ENCODE measurements at regions not wholly inside any gene's neighbourhood (a gene's known extent, or its start where the extent isn't known, plus 50 kb on each side); places are given as distances from the start of the nearest gene placed in this dataset.
"Not testable (repeated sequence)": the region's sequence is repeated elsewhere in the genome, so short reads cannot be mapped to it uniquely, and the experiment has no call there.

- no peak for DNase-seq
Measured at GRCh38 chr18:42334931-42335330, 379.9 kb downstream of the PIK3C3 start.

GRCh38 chr18:42336139-42336538 lies 381.1 kb downstream of the PIK3C3 start:
- no peak for DNase-seq

DNA sequence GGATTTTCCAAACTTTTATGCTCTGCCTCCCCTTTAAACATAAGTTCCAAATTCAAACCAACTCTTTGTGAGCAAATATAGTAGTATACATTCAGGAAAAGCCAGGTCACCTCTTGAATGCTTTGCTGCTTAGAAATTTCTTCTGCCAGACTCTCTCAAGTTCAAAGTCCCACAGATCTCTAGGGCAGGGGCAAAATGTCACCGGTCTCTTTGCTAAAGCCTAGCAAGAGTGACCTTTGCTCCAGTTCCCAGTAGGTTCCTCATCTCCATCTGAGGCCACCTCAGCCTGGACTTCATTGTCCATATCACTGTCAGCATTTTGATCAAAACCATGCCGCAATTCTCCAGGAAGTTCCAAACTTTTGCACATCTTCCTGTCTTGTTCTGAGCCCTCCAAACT lies 382.3 kb downstream of the PIK3C3 start:
- not testable (repeated sequence) for DNase-seq

GRCh38 chr18:42338683-42339082 lies 383.6 kb downstream of the PIK3C3 start:
- DNase-seq: no peak

GRCh38 chr18:42339372-42339771 lies 384.3 kb downstream of the PIK3C3 start:
- DNase-seq: no peak

DNA sequence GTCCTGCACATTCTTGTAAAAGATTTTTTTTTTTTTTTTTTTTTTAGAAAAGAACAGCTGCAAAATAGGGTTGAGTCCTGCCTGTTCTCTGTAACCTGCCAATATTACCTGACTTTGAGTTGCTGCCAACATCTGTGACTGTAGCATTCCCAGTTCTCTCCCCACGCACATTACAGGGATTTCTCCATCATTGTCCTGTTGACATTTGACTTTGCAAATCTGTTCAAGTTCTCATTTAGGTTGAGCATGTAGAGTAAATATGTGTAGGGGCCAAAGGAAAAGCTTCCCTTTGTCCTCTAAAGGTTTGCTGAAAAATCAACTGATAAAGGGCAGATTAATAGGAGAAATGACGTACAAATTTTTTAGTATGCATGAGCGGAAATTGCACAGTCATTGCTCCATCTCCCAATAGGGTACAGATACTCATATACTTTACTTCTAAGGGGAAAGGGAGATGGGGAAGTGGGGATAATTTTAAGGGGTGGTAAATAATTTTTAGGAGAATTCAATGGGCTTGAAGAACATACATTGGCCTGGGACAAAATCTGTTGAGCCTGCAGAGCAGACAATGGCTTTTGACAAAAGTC lies 385.5 kb downstream of the PIK3C3 start:
- no peak for DNase-seq

DNA sequence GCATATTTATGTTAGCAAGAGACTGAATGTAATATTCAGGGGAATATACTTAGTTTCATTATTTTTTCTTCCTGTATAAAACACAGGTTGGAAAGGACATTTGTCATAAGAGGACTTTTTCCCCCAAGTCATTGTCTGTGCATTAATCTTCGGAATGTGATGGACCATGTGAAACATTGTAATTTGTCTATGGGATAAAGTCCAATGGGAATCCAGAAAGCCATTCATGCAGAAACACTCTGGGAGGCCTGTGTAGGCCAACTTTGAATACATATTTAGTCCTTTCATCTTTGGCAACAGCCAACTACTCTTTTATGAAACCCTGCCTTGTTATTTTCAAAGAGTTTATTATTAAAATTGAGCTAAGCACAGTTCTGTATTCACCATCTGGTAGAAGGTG lies 386.4 kb downstream of the PIK3C3 start:
- DNase-seq: no peak

DNA sequence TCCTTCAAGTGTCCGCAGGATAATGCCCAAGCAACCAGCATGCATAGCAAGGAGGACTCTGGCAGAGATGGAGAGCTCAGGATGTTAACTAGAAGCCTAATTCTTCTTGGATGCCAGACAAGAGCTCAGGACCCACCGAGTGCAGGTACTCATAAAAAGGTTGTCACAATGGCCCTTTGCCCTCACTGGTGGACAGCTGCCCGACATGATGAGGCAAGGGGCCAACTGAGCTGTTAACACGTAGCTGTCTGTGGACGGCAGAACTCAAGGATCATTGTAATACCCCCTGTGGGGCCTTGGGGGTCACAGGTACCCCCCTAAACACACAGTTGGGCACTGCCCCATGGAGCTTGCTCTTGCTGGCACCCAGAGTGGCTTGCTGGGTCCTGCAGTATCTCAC lies 393.7 kb downstream of the PIK3C3 start:
- no peak for DNase-seq

GRCh38 chr18:42351455-42351854 lies 396.4 kb downstream of the PIK3C3 start:
- DNase-seq: no peak

GRCh38 chr18:42360716-42361115 lies 405.7 kb downstream of the PIK3C3 start:
- DNase-seq: no peak

GRCh38 chr18:42363446-42364441 lies 408.7 kb downstream of the PIK3C3 start:
- no peak for DNase-seq

DNA sequence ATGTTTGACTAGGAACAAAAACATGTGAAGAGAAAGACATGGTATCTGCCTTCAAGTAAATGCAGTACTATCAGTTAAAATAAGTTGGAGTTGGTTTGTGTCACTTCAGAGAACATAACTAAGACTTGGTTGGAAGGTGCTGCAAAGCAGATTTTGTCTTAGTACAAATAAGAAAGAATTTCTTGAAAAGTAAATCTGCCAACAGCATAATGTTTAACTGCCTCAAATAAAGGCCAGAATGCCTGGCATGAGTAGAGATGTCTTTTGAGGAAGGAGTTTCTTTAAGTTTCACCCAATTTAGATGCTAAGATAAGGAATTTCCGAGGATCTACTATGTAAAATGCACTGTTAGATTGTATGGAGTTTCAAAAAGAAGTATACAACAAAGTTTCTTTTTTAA lies 409.7 kb downstream of the PIK3C3 start:
- no peak for DNase-seq

GRCh38 chr18:42365591-42365990 lies 410.6 kb downstream of the PIK3C3 start:
- no peak for DNase-seq

DNA sequence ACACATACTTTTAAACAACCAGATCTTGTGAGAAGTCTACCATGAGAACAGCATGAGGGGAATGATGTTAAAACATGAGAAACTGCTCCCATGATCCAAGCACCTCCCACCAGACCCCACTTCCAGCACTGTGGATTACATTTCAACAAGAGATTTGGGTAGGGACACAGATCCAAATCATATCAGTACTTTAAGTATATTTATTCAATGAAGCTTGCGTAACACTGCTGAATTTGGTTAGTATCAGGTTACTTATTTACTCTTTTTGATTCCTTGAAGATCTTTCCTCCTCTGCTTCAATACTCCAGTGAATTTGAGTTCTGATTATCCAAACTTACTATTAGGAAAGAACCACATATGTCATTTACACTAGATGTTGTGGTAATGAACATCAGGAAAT lies 418.6 kb downstream of the PIK3C3 start:
- no peak for DNase-seq

DNA sequence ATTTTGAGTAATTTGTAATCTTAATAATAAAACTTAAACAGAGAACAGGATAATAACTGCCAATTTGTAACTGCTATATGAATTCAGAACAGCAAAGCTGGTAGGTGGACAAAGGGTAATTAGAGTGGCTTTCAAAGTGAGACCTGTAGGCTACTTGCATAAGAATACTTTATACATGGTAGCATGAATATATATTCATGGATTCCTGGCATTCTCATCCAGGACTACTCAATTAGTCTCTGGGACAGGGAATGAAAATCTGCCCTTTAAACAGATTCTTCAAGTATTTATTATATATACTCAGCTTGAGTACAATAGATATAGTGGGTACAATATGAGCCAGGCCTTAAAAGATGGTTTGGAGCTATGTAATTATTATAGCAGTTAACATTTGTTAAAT lies 419.9 kb downstream of the PIK3C3 start:
- no peak for DNase-seq

- not testable (repeated sequence) for DNase-seq
Measured at GRCh38 chr18:42378854-42379253, 423.8 kb downstream of the PIK3C3 start.

GRCh38 chr18:42381236-42381635 lies 426.2 kb downstream of the PIK3C3 start:
- not testable (repeated sequence) for DNase-seq

- no peak for DNase-seq
Measured at GRCh38 chr18:42392416-42392815, 437.4 kb downstream of the PIK3C3 start.

GRCh38 chr18:42392926-42393325 lies 437.9 kb downstream of the PIK3C3 start:
- no peak for DNase-seq

- no peak for DNase-seq
Measured at GRCh38 chr18:42394238-42394637, 439.2 kb downstream of the PIK3C3 start.

DNA sequence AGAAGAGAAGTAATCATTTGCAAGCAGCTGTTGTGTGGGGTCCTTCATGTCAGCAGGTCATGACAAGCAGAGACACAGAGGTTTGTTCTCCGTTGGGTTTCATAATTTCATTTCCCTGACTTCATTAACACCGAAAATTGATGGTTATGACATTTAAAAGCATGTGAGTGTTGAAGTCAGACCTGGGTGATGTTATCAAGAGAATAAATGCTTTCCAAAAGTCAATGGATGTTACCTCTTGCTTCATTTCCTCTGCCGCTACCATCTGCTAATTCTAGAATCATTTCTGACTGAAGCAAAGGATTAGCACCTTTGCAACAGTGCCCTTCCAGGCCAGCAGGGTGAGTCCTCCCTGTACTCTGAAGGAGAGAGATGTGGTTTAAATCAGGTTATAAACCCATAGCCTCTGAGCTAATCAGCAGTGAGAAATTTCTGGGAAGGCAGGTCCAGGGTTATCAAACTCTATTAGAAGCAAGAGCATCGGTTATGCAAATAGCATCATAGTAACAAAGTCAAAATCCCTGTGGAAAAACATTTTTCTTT lies 446.2 kb downstream of the PIK3C3 start:
- DNase-seq: no peak

GRCh38 chr18:42404151-42404550 lies 449.1 kb downstream of the PIK3C3 start:
- DNase-seq: no peak

DNA sequence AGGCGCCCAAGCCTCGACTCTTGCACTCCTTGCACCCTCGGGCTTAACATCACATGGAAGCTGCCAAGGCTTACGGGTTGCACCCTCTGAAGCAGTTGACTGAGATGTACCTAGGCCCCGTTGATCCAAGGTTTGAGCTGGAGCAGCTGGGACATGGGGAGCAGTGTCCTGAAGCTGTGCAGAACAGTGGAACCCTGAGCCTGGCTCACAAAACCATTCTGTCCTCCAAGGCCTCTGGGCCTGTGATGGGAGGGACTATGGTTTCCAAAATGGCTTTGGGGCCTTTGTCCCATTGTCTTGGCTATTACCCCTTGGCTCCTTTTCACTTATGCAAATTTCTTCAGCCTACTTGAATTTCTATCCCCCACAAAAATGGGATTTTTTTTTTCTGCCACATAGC lies 454.0 kb downstream of the PIK3C3 start:
- no peak for DNase-seq

DNA sequence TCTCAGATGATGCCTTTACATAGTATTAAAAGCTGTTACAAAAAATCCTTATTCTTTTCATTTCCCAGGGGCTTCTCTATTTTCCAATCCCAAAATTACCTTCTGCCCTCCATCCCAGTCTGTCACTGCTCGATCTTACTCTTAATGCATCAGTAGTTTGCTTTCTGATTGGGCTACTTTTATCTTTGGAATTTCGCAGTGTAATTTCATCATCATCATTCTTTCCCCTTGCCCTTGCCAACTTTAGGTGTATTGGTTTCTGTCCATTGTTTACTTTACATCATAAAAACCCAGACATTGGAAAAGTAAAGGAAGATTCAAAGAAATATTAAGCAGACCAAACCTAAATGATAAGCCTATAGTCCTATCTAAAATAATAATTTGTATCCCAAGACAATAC lies 457.2 kb downstream of the PIK3C3 start:
- no peak for DNase-seq

Measured in stimulated activated CD4-positive, alpha-beta T cell treated with anti-CD3 and anti-CD28 coated beads, Interleukin-2, amount 100 ng/mL, for 48 hours (primary cell).